Kidney tubule cell (primary cell): ENCODE measurements at regions not wholly inside any gene's neighbourhood (a gene's known extent, or its start where the extent isn't known, plus 50 kb on each side); places are given as distances from the start of the nearest gene placed in this dataset.

ENCODE experiments used
- DNase-seq: peaks from one replicate; pipeline ENCODE4 v3.0.0-alpha.2; 2018; ENCODE audit warnings: low spot score

GRCh38 chr7:15751191-15751701, 64.8 kb upstream of the MEOX2 start:
- DNase-seq = no peak

DNA sequence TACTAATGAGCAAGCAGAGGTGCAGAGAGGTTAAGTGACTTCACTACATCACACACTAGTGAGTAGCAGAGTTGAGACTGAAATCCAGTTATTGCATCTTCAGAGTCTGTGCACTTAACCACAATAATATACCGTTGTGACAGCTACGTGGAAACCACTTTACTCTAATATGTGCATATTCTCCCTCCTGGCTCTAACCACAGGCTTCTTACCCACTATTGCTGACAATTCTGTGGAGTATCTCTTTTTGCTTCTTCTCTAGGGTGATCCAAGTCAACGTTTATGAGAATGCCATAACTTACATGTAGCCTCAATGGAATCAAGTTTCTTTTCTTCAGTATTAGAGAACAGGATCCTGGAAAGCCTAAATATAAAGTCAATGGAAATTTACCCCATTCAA, 64.2 kb upstream of the MEOX2 start:
- no peak for DNase-seq

GRCh38 chr7:15749631-15750030, 63.1 kb upstream of the MEOX2 start:
- no peak for DNase-seq

DNA sequence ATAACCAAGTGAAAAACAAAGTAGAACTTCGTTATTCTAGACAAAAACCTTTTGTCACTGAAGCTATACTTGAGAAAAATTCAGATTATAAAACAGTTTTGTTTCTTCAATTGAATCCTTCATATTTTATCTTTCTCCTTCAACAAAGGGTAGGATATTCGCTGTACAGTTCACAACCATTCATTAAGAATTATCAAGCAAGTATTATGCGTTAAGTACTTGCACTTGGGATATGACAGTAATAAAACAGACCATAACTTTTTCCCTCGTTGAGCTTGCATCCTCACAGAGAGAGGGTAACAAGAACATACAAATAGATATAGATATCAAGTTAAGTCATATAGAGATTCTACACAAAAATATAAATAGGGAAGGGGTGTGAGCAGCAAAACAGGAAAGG, 61.2 kb upstream of the MEOX2 start:
- DNase-seq = no peak

DNA sequence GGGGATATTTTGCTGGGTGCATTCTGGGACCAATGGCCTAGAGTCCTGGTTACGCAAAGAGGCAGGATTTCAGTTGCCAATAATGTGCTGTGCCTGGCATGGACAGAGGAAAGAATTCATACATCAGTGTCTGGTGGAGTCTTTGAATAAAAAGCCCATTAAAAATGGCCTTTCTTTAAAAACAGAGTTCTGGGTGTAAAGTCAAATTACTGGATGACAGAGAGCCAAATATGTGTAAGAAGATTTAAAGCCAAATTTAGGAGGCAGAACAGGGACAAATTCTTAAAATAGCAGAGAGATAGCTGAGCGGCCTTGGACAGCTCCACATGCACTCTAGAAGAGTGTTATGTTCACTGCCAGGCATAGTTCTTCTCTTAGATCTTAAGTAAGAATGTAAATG, 60.8 kb upstream of the MEOX2 start:
- no peak for DNase-seq

GRCh38 chr7:15743926-15744480, 57.5 kb upstream of the MEOX2 start:
- DNase-seq = no peak

DNA sequence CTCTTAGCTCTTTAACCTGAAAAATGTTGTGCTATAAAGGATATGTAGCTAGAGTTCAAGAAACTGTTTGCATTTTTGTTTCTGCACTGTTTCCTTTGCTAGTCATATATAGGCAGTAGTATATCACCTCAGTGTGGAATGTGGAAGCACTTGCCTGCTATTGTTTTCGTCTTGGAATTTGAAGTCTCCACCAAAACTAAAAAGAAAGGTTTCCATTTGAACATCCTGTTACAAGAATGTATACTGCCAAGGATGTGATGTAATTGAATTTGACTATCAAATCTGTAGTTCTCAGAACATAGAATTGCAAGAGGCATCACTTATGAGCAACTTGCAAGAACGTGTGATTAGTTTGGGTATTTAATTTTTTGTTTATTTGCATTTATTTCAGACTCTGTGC, 51.1 kb upstream of the MEOX2 start:
- DNase-seq = no peak
